K562 (cell line): ENCODE measurements at regions not wholly inside any gene's neighbourhood (a gene's known extent, or its start where the extent isn't known, plus 50 kb on each side); places are given as distances from the start of the nearest gene placed in this dataset.

Experiments used
- CAMTA2 ChIP-seq: fragments of 250-450 bp; sonication (Bioruptor Pico); conservative IDR thresholded peaks from 2 replicates; pipeline ENCODE4 v1.5.1; 2022
- CBX2 ChIP-seq: fragments of 200-600 bp; sonication (generic); IDR thresholded peaks from one replicate; pipeline ENCODE4 v1.6.1; 2012; ENCODE audit warnings: mild to moderate bottlenecking, low read length, inconsistent platforms; ENCODE audit not compliant: insufficient read depth, poor library complexity, severe bottlenecking
- CREB1 ChIP-seq, 2 experiments: sonication (generic) in 1 of 2; formaldehyde crosslinking in 1 of 2; IDR thresholded peaks; 2 replicates each; pipeline versions ENCODE4 v1.6.1 to v1.8.0; 2012 to 2022; ENCODE audit warnings: inconsistent platforms in 1 of 2, mild to moderate bottlenecking in 1 of 2, missing genetic modification reagents in 1 of 2, moderate library complexity in 1 of 2
- CTCF ChIP-seq, 3 experiments: IDR thresholded peaks in 2 of 3; conservative IDR thresholded peaks in 1 of 3; 2 replicates each; pipeline ENCODE4 v1.5.1; 2011 to 2012; ENCODE audit warnings: low read length in 3 of 3, mild to moderate bottlenecking in 3 of 3, control low read depth in 2 of 3, improper control_type of control experiment in 1 of 3, inconsistent platforms in 1 of 3, low read depth in 1 of 3, mixed read lengths in 1 of 3, moderate library complexity in 1 of 3; ENCODE audit not compliant: insufficient read depth in 2 of 3
- TEAD4 ChIP-seq, 2 experiments: sonication (generic) in 1 of 2; formaldehyde crosslinking in 1 of 2; IDR thresholded peaks; 2 replicates each; pipeline versions ENCODE4 v1.6.1 to v1.8.0; 2012 to 2022; ENCODE audit warnings: borderline replicate concordance in 1 of 2, inconsistent platforms in 1 of 2, low read length in 1 of 2, mild to moderate bottlenecking in 1 of 2, missing genetic modification reagents in 1 of 2
- TSHZ1 ChIP-seq: fragments of 250-450 bp; sonication (Bioruptor Pico); IDR thresholded peaks from 2 replicates; pipeline ENCODE4 v1.4.0; 2020; ENCODE audit warnings: mild to moderate bottlenecking, moderate library complexity
- UBTF ChIP-seq, 2 experiments: IDR thresholded peaks; 2 replicates each; pipeline ENCODE4 v1.6.1; 2012; ENCODE audit warnings: improper control_type of control experiment in 2 of 2, low read depth in 2 of 2, low read length in 2 of 2, borderline replicate concordance in 1 of 2
- ZNF232 ChIP-seq: sonication (generic); formaldehyde crosslinking; IDR thresholded peaks from 2 replicates; pipeline ENCODE4 v1.8.0; 2022; ENCODE audit warnings: mild to moderate bottlenecking, missing genetic modification reagents
- ZNF511 ChIP-seq: sonication (generic); formaldehyde crosslinking; IDR thresholded peaks from 2 replicates; pipeline ENCODE4 v1.8.0; 2022; ENCODE audit warnings: mild to moderate bottlenecking, missing genetic modification reagents

- TF ChIP-seq UBTF (IDR thresholded peaks at IDR 0.05; ENCODE audit: borderline replicate concordance in 1 of 2, low read depth in 2 of 2, low read length in 2 of 2) = no peak
- TF ChIP-seq TSHZ1 = no peak
- TF ChIP-seq TEAD4 (IDR thresholded peaks at IDR 0.05; ENCODE audit: low read length) = no peak
- TF ChIP-seq TEAD4 (CRISPR knock-in tag; IDR thresholded peaks at IDR 0.05; ENCODE audit: borderline replicate concordance) = no peak
- TF ChIP-seq CAMTA2 (CRISPR knock-in tag) = no peak
- TF ChIP-seq ZNF232 (CRISPR knock-in tag) = no peak
- TF ChIP-seq CBX2 = no peak
- TF ChIP-seq CTCF (IDR thresholded peaks at IDR 0.05 in 2 of 3, conservative IDR thresholded peaks at IDR 0.05 in 1 of 3; ENCODE audit: insufficient read depth in 2 of 3, low read depth in 1 of 3, low read length in 3 of 3) = no peak
- no peak for TF ChIP-seq CREB1 (IDR thresholded peaks at IDR 0.05)
- no peak for TF ChIP-seq CREB1 (CRISPR knock-in tag; IDR thresholded peaks at IDR 0.05)
- TF ChIP-seq ZNF511 (CRISPR knock-in tag) = no peak
These were observed 500.5 kb upstream of the SYT4 start for GRCh38 chr18:43777636-43778304.
